ENCODE measurements at regions not wholly inside any gene's neighbourhood (a gene's known extent, or its start where the extent isn't known, plus 50 kb on each side); places are given as distances from the start of the nearest gene placed in this dataset.

- Histone ChIP-seq H3K9me1 (ENCODE audit: insufficient read depth, low read length) (no peaks in the 10 kb centered on the region), H4K20me1 (ENCODE audit: insufficient read depth, low read length) (no peaks in the 10 kb centered on the region), H3K18ac (ENCODE audit: low read depth, low read length) (no peak overlapping the region), H3K9me3 (ENCODE audit: control insufficient read depth, insufficient read depth, low read length) (no peaks in the 10 kb centered on the region), H4K91ac (ENCODE audit: insufficient read depth, low read depth, low read length) (no peak overlapping the region), H3K9ac (ENCODE audit: low read depth, low read length) (no peak overlapping the region), H4K5ac (ENCODE audit: low read depth, low read length) (no peak overlapping the region), H3K27me3 (ENCODE audit: control insufficient read depth, insufficient read depth, low read length) (peaks cover 43% of the 10 kb centered on the region), H3K36me3 (ENCODE audit: control insufficient read depth, insufficient read depth, low read length) (no peaks in the 10 kb centered on the region), H2AFZ (replicated peaks; ENCODE audit: low read length, poor library complexity) (no peak overlapping the region), H3K4me1 (ENCODE audit: control insufficient read depth, insufficient read depth, low read length) (no peaks in the 10 kb centered on the region), H3K14ac (replicated peaks; ENCODE audit: low read depth, low read length) (no peak overlapping the region), H2BK15ac (ENCODE audit: low read depth, low read length) (no peak overlapping the region), H3K79me1 (ENCODE audit: low read depth in 1 of 2, low read length in 2 of 2) (no peaks in the 10 kb centered on the region), H2BK120ac (ENCODE audit: low read depth, low read length) (no peak overlapping the region), H3K56ac (ENCODE audit: extremely low read depth, insufficient read depth, low read length) (no peak overlapping the region), H3K23ac (ENCODE audit: low read depth, low read length) (no peak overlapping the region), H2AK9ac (replicated peaks; ENCODE audit: low read depth, low read length, poor library complexity) (no peak overlapping the region), H2BK20ac (ENCODE audit: low read depth, low read length) (no peak overlapping the region), H4K8ac (ENCODE audit: low read depth in 2 of 2, low read length in 2 of 2) (no peak overlapping the region), H2BK5ac (ENCODE audit: low read depth, low read length, poor library complexity, severe bottlenecking) (no peak overlapping the region), H3K4me2 (ENCODE audit: low read depth, low read length) (no peak overlapping the region), H3K4me3 (ENCODE audit: insufficient read depth, low read depth, low read length) (no peak overlapping the region), H3K27ac (ENCODE audit: insufficient read depth, low read length) (no peak overlapping the region), H3K4ac (ENCODE audit: low read depth, low read length) (no peak overlapping the region), H2AK5ac (ENCODE audit: low read depth, low read length) (no peak overlapping the region)
- ATAC-seq (ENCODE audit: low read depth) (no peak), DNase-seq (no peak)
- TF ChIP-seq CTCF (conservative IDR thresholded peaks at IDR 0.05; ENCODE audit: low read depth, low read length) = no peak
- no peak for TF ChIP-seq FOS (IDR thresholded peaks at IDR 0.05; ENCODE audit: low read depth, low read length)
- TF ChIP-seq MAZ (IDR thresholded peaks at IDR 0.05; ENCODE audit: borderline replicate concordance, low read depth, low read length) = no peak
- TF ChIP-seq BHLHE40 (IDR thresholded peaks at IDR 0.05; ENCODE audit: low read depth, low read length) = no peak
- ChIA-PET CTCF (interaction anchor here (0.7 kb wide), 1 partner anchor 464 kb away, joined by 4 read pairs; no protein-coding TSS in a partner anchor), POLR2A (ENCODE audit: unreplicated experiment) (no interaction called here)
- in situ Hi-C loops (cut with MboI; ENCODE audit: low sequenced_read_pairs) = no loop called here
- intact Hi-C loops (cut with micrococcal nuclease) = loop anchor here (5.0 kb wide), 1 partner anchor 119 kb away; no protein-coding TSS in a partner anchor
- no TSS peak for BruUV-seq (replicated peaks)
- dilution Hi-C loops (cut with HindIII; ENCODE audit: low sequenced_read_pairs, unreplicated experiment) = no loop called here
- WGBS, 2 experiments (ENCODE audit: extremely low coverage in 2 of 2, insufficient read length in 1 of 2) = no CpG with 5 or more reads among the region's 4 CpGs
These were observed 161.2 kb upstream of the NAV2 start for GRCh38 chr11:19551457-19551856.
